ENCODE measurements at regions not wholly inside any gene's neighbourhood (a gene's known extent, or its start where the extent isn't known, plus 50 kb on each side); places are given as distances from the start of the nearest gene placed in this dataset.

GRCh38 chr10:130655313-130656186 is 519.4 kb downstream of the GLRX3 start:
- H3K36me3 ChIP-seq: no peaks in the 10 kb centered on the region
- H3K4me3 ChIP-seq: no peak overlapping the region
- TF ChIP-seq POLR2A (IDR thresholded peaks at IDR 0.05) (no peak), CTCF (IDR thresholded peaks at IDR 0.05 in 4 of 5, conservative IDR thresholded peaks at IDR 0.05 in 1 of 5) (no peak)
- intact Hi-C loops (cut with DNase I; ENCODE audit: low total_unique reads): no loop called here
- ATAC-seq (no peak), DNase-seq (no peak)
- H3K27ac ChIP-seq: no peak overlapping the region
- no peaks in the 10 kb centered on the region for H3K27me3 ChIP-seq
- H3K9me3 ChIP-seq: no peaks in the 10 kb centered on the region
- no peaks in the 10 kb centered on the region for H3K4me1 ChIP-seq
- in situ Hi-C loops (cut with MboI; ENCODE audit: low sequenced_read_pairs in 4 of 4): no loop called here

GRCh38 chr10:130656187-130656575 is 520.0 kb downstream of the GLRX3 start:
- Histone ChIP-seq H3K4me3 (no peak overlapping the region), H3K36me3 (no peaks in the 10 kb centered on the region), H3K4me1 (no peaks in the 10 kb centered on the region), H3K9me3 (no peaks in the 10 kb centered on the region), H3K27ac (no peak overlapping the region), H3K27me3 (no peaks in the 10 kb centered on the region)
- intact Hi-C loops (cut with DNase I; ENCODE audit: low total_unique reads) (no loop called here), in situ Hi-C loops (cut with MboI; ENCODE audit: low sequenced_read_pairs in 4 of 4) (no loop called here)
- DNase-seq (no peak), ATAC-seq (no peak)
- TF ChIP-seq POLR2A (IDR thresholded peaks at IDR 0.05) (no peak), CTCF (IDR thresholded peaks at IDR 0.05 in 4 of 5, conservative IDR thresholded peaks at IDR 0.05 in 1 of 5) (no peak)

GRCh38 chr10:130656582-130657133 is 520.5 kb downstream of the GLRX3 start:
- no peaks in the 10 kb centered on the region for H3K9me3 ChIP-seq
- no peaks in the 10 kb centered on the region for H3K27me3 ChIP-seq
- TF ChIP-seq CTCF (IDR thresholded peaks at IDR 0.05 in 4 of 5, conservative IDR thresholded peaks at IDR 0.05 in 1 of 5) (no peak), POLR2A (IDR thresholded peaks at IDR 0.05) (no peak)
- no peaks in the 10 kb centered on the region for H3K4me1 ChIP-seq
- H3K27ac ChIP-seq: no peak overlapping the region
- in situ Hi-C loops (cut with MboI; ENCODE audit: low sequenced_read_pairs in 4 of 4) (no loop called here), intact Hi-C loops (cut with DNase I; ENCODE audit: low total_unique reads) (no loop called here)
- no peaks in the 10 kb centered on the region for H3K36me3 ChIP-seq
- DNase-seq (no peak), ATAC-seq (no peak)
- H3K4me3 ChIP-seq: no peak overlapping the region

GRCh38 chr10:130658687-130659290 is 522.6 kb downstream of the GLRX3 start:
- DNase-seq: no peak
- H3K4me1 ChIP-seq: no peaks in the 10 kb centered on the region
- in situ Hi-C loops (cut with MboI; ENCODE audit: low sequenced_read_pairs in 4 of 4) (no loop called here), intact Hi-C loops (cut with DNase I; ENCODE audit: low total_unique reads) (no loop called here)
- no peaks in the 10 kb centered on the region for H3K27me3 ChIP-seq
- no peaks in the 10 kb centered on the region for H3K9me3 ChIP-seq
- TF ChIP-seq POLR2A (IDR thresholded peaks at IDR 0.05) (no peak), CTCF (IDR thresholded peaks at IDR 0.05 in 4 of 5, conservative IDR thresholded peaks at IDR 0.05 in 1 of 5) (no peak)
- no peaks in the 10 kb centered on the region for H3K36me3 ChIP-seq
- H3K27ac ChIP-seq: no peak overlapping the region
- no peak overlapping the region for H3K4me3 ChIP-seq
- no peak for ATAC-seq
